HG02852 (cell line): ENCODE measurements at regions not wholly inside any gene's neighbourhood (a gene's known extent, or its start where the extent isn't known, plus 50 kb on each side); places are given as distances from the start of the nearest gene placed in this dataset.

Source experiments
- ATAC-seq: cut with Tn5 transposase; IDR thresholded peaks from one replicate; pipeline ENCODE4 v1.9.1; 2021; ENCODE audit warnings: mild to moderate bottlenecking, moderate library complexity; ENCODE audit not compliant: unreplicated experiment

DNA sequence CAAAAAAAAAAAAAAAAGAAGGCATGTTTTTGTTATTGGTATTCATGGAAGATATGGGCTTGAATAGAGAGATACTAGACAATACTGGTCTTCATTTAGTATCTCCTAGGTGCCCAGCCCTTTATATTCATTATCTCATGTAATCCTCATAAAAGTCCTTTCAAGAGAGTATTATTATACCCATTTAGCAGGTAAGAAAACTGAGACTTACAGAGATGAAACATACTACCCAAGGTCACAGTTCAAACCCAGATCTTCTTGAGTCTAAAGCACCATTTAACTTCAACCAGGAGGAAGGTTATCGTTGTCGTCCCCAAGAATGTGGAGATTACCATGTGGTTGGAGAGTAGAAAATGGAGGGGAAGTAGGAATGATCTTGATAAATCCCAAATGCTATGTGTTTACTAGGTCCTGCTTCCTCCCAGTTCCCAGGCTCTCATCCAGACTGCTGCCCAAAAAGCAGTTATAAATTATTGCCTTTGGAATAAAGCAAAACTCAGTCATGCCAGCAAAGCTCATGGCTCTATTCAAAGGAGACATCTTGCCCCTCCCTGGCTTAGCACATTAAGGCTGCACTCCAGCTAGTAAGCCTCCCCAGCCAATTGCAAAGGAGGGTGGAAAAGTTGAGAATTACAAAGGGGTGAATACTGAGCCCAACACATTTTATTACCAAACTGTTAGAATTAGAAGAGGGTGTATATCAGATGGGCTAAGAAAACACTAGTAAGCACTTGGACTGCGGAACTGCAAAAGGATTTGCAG is 163.9 kb downstream of the PIK3R1 start:
- ATAC-seq: no peak

DNA sequence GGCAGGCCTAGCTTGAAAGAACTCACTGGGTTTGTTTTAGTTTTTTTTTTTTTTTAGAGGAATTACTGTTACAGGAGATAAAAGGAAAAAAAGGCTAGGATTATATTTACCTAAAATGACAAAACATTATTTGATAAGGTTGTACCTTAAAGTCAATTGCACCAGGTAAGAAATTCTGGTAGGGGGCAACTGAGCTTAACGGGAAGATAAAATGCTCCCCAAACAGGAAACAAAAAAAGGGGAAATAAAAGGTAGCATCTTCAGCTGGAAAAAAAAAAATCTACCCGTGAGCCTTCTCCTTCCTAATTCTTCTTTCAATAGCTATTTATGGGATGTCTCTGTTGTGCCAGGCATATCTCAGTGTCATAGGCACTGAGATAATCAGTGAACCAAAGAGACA is 164.5 kb downstream of the PIK3R1 start:
- no peak for ATAC-seq

DNA sequence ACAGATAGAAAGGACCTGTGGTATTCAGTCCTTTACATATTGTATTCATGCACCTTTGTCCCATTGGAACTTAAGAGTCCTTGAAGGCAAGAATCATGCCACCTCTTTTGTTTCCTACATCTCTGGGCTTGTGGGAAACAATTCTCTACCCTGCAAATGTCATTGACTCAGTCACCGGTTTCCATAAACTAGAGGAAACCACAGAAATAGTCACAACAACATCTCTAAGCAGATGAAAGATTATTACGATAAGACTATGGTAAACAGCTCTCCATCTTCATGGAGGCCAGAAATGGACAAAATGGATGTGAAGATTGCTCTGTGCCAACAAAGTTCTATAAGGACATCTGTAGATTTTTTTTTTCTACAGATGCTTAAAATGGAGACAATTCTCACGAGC is 165.5 kb downstream of the PIK3R1 start:
- ATAC-seq: no peak

DNA sequence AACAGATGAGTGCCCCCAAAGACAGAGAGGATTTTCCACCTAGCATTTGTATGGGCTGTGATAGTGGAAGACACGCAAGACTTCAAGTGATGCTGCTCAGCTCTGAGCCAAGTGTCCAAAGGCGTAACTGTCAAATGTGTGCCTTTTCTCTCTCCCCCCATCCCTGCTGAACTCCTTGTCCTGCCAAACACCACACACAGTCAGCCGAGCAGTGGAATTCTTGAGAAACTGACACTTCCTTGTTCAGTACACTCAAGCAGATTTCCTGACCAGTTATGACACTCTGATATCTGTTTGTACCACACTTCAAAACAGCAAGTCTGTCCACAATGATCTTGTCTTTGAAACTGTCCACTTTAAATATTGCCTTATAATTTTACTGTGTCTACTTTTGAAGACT is 166.4 kb downstream of the PIK3R1 start:
- ATAC-seq: no peak

DNA sequence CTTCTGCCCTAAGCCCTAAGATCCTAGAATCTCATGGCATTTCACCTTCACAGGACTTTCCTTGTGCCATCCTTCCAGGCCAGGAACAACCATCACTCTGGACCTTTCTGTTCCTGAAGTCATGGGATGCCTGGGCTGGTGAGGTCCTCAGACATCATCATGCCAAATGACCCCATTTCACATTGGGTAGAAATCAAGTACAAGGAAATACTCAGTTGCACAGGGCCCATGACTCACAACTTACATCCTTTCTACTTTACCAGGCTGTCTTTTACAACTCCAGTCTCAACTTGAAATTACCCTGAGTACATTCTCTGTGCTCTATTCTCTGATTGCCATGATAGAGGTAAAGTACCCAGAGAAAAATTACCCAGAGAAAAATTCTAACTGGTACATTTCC is 167.1 kb downstream of the PIK3R1 start:
- ATAC-seq: no peak

DNA sequence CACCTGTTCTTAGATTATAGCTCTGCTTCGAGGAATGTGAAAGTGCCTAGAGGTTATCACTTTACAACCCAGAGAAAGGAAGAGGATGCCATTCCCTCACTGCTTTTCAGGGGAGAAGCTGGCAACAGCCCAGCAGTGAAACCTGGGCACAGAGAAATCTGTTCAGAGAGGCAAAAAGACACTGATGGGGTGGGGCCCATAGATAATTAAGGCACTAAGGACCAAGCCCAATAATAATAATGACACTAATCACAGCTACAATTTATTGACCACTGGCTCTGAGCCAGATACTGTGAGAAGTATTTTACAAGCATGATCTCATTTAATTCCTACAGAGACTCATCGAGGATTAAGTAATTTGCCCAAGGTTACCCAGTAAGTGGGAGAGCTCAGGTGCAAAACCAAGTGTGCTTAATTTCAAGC is 168.3 kb downstream of the PIK3R1 start:
- ATAC-seq: no peak

DNA sequence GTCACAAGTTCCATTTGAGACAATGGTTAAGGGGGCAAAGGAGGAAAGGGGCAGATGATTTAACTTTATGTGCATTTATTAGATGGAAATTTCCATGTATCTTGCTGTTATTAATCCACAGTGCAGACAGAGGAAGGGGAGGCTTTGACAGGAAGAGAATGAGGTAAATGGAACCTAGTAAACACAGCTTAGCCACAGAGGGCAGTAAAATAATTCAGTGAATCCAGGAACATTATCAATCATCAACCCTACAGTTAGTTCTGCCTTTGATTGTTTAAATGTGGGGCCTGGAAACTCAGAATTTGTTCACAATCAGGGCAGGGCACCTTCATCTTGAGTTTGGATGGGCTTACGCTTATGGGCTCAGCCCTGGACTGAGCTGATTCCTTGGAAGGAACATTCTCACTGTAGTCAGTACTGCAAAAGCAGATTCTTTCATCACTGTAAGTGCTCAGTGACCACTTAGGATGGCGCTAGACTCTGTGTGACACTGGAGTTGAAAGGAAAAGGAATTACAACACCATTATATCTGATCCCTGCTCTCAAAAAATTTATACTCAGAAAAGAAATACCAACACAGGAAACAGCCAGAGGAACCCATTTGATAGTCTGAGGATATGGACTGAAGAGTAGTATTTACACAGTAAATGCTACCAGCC is 169.5 kb downstream of the PIK3R1 start:
- ATAC-seq: no peak

DNA sequence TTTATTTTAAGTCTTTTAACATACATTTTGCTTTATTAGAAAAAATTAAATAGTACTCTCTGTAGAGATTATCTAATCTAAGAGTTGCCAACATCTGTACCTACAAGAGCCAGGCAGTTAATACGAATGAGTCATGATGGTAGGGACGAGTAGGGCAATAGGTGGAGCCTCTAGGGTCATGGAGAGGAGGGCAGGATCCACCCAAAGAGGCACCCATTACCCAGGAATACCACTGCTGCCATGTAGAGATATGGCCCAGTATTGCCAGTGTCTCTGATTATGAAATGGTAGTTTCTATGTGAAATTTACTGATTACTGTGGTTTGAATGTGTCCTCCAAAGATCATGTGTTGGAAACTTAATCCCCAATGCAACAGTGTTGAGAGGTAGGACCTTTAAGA is 170.4 kb downstream of the PIK3R1 start:
- no peak for ATAC-seq

DNA sequence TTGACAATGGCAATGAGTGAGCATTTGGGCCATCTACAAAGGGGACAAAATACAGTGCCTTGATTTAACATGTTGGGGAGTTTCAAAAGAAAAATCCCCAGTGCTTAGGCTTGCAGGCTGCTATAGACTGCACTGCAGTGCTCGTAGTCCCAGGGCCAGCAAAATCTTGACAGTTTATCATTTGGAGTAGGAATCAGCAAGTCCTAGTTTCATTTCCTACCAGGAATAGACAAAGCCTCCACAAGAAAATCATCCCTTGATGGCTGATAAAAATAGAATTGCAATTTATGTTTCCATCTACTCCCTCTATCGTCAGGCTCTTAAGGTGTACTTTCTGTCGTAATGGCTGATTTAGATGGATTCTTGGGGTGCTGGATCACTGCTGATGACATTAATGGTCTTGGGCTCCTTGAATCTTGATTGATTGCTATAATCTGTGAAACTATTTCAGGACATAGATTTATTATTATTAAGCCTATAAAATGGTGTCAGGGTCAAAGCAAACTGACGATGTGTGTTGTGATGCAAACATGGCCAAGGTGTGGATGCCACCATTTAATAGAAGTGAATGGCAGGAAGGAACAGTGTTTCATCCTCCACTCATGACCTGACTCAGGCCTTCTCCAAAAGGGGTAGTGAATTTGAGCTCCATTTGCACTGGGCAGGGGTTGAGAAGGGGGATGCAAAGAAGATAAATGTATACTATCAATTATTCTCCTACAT is 171.7 kb downstream of the PIK3R1 start:
- ATAC-seq: no peak

DNA sequence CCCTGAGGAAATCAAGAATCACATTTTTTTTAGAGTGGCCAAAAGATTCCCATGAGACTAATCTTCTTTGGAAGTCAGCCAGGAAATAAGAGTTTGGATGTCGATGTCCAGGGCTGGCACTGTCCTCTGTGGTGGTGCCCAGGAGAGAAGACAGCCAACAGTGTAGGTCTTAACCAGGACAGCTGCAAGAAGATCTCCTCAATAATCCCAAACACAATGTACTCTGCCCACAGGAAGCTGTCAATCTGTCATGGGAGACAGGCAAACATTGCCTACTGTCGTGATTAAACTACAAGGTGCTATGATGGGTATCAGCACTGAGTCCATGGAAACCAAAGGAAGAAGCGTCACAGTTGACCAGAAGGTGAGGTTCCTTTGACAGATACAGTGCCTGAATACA is 174.1 kb downstream of the PIK3R1 start:
- no peak for ATAC-seq

DNA sequence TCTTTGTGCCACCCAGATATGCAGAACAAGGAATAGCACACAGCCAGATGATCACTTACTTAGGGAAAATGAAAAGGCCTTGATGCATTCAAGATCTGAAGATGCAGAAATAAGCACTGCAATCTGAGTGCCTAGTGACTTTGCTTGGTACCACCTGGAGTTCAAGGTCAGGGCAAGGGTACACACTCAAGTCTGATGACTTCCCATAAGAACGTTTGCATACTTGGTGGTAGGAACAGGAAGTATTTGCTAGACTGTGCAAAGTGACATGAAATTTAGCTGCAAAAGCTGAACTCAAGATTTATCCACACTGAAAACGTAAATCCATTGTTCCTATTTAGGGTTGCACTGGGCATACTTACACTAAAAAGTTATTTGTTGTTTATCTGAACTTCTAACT is 177.1 kb downstream of the PIK3R1 start:
- ATAC-seq: no peak

DNA sequence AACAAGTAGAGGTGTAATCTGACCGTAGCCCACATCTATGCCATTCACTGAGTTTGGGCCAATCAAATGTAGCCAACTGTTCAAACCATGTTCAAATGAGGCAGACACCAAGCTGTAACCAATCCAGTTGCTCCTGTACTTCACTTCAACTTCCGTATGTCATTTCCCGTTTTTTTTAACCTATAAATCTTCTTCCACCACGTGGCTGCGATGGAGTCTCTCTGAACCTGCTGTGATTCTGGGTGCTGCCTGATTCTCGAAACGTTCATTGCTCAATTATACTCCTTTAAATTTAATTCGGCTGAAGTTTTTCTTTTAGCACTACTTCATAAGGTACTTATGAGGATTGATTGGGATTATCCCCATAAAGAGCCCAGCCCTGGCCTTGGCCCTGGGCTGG is 179.7 kb downstream of the PIK3R1 start:
- ATAC-seq: no peak

DNA sequence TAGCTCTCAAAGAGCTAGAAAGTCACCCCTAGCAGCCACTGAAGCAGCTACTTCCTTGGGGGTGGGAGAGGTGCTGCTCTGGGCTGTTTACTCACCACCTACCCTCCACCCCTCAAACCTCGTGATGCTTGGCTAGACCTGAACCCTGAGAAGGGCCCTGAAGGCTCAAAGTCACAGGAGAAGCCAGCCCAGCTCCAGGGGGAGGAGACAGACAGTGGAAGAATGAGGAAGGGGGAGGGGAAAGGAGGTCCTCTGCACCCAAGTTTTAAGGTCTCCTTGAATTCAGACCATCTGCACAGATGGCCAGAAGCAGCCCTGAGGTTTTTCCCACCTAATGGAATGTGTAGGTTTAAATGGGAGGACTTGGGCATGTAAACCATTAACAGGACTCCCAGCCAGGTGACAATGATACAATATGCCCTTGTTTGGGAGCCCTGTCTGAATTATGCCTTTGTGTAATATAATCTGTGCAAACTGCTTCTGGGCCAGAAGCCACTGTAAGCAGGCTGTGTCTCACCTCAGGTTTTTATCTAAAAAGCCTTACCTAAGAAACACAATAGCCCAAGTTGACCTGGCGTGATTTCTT is 180.5 kb downstream of the PIK3R1 start:
- no peak for ATAC-seq

DNA sequence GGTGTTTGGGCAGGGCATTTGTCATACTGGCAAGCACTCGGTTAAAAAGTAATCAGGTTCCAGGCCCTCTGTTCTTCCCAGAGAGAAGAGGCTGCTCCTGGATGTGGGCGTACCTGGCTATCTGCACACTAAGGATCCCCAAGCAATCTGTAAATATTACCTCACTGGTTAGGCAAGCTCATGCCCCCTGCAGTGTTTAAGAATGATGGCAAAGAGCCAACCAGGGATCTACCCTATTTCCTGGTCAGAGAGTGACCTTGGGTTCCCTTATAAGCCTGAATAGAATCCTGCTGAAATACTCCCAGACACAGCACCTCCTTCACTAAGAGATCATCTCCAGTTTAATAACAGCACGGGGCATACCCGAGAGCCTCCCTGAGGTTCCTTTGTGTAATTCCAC is 181.2 kb downstream of the PIK3R1 start:
- no peak for ATAC-seq

DNA sequence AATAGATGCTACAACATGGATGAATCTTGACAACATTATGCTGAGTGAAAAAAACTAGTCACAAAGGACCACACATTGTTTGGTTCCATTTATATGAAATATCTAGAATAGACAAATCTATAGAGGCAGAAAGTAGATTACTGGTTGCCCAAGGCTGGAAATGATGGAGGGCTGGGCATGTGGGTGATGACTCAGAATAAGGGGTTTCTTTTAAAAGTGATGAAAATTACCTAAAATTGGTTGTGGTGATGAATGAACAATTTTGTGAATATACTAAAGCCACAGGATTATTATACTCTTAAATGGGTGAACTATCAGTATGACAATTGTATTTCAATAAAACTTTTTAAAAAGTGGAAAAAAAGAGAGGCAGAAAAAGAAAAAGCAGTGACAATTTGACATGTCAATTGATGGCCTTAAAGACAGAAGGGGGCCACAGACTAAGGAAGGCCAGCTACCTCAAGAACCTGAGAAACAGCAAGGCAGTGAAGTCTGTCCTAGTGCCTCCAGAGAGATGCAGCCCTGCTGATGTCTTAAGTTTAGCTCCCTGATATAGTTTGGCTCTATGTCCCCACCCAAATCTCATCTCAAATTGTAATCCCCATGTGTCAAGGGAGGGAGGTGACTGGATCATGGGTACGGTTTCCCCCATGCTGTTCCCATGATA is 182.7 kb downstream of the PIK3R1 start:
- no peak for ATAC-seq

DNA sequence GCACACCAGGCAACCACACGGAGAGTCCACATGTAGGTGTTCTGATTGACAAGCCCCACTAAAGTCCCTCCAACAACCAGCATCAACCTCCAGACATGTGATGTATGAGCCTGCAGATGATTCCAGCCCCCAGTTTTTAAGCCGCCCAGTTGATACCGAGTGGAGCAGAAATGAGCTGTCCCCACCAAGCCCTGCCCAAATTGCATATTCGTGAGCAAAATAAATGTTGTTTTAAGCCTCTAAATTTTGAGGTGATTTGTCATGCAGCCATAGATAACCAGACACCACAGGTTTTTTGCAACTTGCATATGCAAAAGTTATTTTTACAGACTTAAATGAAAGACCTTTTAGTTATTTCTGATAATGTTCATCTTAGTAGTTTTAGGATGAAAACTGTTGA is 187.7 kb downstream of the PIK3R1 start:
- no peak for ATAC-seq

DNA sequence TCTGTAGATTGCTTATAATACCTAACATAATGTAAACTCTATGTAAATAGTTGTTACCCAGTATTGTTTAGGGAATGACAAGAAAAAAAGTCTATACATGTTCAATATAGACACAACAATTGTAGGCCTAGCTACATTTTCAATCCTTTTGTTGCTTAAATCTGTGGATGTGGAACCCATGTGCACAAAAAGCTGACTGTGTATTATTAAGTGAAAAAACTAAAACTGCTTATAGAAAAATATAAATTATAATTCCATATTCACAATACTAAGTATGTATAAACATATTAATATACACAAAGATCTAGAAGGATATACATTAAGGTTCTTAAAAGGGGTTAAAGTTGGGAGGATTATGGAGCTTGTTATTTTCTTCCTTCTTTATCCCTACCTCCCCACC is 188.7 kb downstream of the PIK3R1 start:
- ATAC-seq: no peak

DNA sequence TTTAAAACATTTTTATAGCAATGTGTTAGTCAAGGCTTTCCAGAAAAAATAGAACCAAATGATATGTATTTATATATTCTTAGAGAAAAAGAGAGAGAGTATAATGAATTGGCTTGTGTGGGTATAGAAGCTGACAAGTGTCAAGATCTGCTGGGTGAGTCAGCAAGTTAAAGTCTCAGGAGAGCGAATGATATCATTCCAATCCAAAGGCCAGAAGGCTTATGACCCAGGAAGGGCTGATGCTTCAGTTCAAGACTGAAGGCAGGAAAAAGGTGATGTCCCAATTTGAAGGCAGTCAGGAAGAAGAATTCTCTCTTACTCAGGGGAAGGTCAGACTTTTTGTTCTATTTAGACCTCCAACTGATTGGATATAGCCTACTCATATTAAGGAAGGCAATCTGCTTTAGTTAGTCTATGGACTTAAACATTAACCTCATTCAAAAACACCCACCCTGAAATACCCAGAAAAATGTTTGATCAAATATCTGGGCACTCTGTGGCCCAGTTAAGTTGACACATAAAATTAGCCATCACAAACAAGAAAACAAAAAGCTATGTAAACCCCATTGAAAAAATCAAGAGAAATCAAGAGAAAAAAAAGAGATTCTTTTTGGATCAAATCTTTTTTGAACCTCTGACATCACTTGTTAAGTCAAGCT is 189.6 kb downstream of the PIK3R1 start:
- ATAC-seq: no peak

DNA sequence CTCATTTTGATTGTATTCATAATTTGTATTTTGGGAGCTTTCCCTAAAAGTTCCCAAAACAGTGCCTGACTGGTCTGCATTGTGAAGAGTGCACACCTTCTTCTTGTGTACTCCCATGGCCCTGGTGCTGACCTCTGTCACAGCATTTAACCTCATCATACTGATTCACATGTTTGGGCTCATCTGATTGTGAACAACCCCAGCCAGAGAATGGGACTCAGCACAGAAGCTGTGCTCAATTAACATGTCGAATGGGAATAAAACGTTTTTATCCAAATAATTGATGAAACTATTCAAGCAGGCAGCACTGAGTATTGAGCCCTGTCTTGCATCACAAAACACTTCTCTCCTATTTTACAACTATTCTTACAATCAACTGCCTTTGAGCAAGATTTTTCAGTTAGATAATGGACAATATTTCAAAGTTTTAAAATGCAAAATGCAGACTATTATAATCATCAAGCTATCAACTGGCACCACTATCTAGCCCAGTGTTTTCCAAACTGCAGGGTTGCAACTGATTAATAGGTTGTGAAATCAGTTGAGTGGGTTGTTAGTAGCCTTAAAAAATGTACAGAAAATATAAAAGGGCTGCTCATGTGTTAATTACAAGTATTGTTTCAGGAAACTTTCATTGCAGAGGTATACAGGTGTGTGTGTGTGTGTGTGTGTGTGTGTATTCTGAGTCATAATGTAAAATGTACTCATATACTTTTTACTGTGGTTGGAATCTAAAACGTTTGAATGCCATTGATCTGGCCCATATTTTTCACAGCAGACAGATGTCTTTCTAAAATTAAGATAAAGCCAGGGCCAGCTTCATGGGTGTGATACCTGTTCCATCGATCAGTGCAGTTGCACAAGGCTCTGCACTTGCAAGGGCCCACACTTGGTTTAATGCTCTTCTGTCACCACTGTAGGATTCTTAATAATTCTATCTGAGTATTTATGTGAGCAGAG is 190.5 kb downstream of the PIK3R1 start:
- ATAC-seq: peak; percentile 49
